GM23338 (cell line): ENCODE measurements at regions not wholly inside any gene's neighbourhood (a gene's known extent, or its start where the extent isn't known, plus 50 kb on each side); places are given as distances from the start of the nearest gene placed in this dataset.

ENCODE experiments used
- ATAC-seq: fragments of 200-7000 bp; cut with Tn5 transposase; 3 replicates; pipeline ENCODE4 v1.9.1; 2020
- DNase-seq: peaks from one replicate; pipeline ENCODE4 v3.0.0-alpha.2; 2015; ENCODE audit warnings: low spot score
- H2AFZ ChIP-seq: fragments of 200-600 bp; sonication (generic); 2 replicates; pipeline ENCODE4 v1.8.0; 2016; ENCODE audit warnings: antibody characterized with exemption, mild to moderate bottlenecking, moderate library complexity
- H3F3A ChIP-seq: fragments of 200-600 bp; sonication (generic); replicated peaks from 2 replicates; pipeline ENCODE4 v1.8.0; 2017; ENCODE audit warnings: antibody characterized with exemption, mixed run types, low read depth
- H3K27ac ChIP-seq: fragments of 200-600 bp; sonication (generic); 2 replicates; pipeline ENCODE4 v1.6.1; 2016; ENCODE audit warnings: low read depth
- H3K27me3 ChIP-seq: fragments of 200-600 bp; sonication (generic); 2 replicates; pipeline ENCODE4 v1.8.0; 2016; ENCODE audit warnings: mild to moderate bottlenecking, mixed run types, moderate library complexity; ENCODE audit not compliant: insufficient read depth
- H3K36me3 ChIP-seq: fragments of 200-600 bp; sonication (generic); 2 replicates; pipeline ENCODE4 v1.8.0; 2016; ENCODE audit warnings: mild to moderate bottlenecking; ENCODE audit not compliant: insufficient read depth
- H3K4me1 ChIP-seq: fragments of 200-600 bp; sonication (generic); 2 replicates; pipeline ENCODE4 v1.8.0; 2016; ENCODE audit warnings: mild to moderate bottlenecking, moderate library complexity; ENCODE audit not compliant: insufficient read depth
- H3K4me2 ChIP-seq: fragments of 200-600 bp; sonication (generic); 2 replicates; pipeline ENCODE4 v1.7.1; 2017; ENCODE audit warnings: mixed run types
- H3K4me3 ChIP-seq: fragments of 200-600 bp; sonication (generic); 2 replicates; pipeline ENCODE4 v1.6.1; 2016; ENCODE audit warnings: mixed run types
- H3K79me2 ChIP-seq: fragments of 200-600 bp; sonication (generic); replicated peaks from 2 replicates; pipeline ENCODE4 v1.8.0; 2017; ENCODE audit warnings: mild to moderate bottlenecking; ENCODE audit not compliant: insufficient read depth
- H3K9me2 ChIP-seq: fragments of 200-600 bp; sonication (generic); 2 replicates; pipeline ENCODE4 v1.8.0; 2017; ENCODE audit not compliant: insufficient read depth
- H4K20me1 ChIP-seq: fragments of 200-600 bp; sonication (generic); replicated peaks from 2 replicates; pipeline ENCODE4 v1.8.0; 2017; ENCODE audit warnings: mild to moderate bottlenecking; ENCODE audit not compliant: insufficient read depth
- H3K27ac Mint-ChIP-seq: 2 replicates; pipeline ENCODE4 v1.8.0; 2020; ENCODE audit warnings: inconsistent platforms, mild to moderate bottlenecking, moderate library complexity, mixed read lengths
- H3K27me3 Mint-ChIP-seq: 3 replicates; pipeline ENCODE4 v1.8.0; 2022; ENCODE audit warnings: low read depth, mild to moderate bottlenecking, moderate library complexity, mixed read lengths, inconsistent platforms; ENCODE audit not compliant: insufficient read depth, poor library complexity
- H3K36me3 Mint-ChIP-seq: 3 replicates; pipeline ENCODE4 v1.8.0; 2021; ENCODE audit warnings: low read depth, mild to moderate bottlenecking, inconsistent platforms, moderate library complexity, mixed read lengths
- H3K4me1 Mint-ChIP-seq: 3 replicates; pipeline ENCODE4 v1.8.0; 2020; ENCODE audit warnings: mild to moderate bottlenecking, inconsistent platforms, mixed read lengths
- H3K4me3 Mint-ChIP-seq: 3 replicates; pipeline ENCODE4 v1.8.0; 2021; ENCODE audit warnings: moderate library complexity, mild to moderate bottlenecking, inconsistent platforms, mixed read lengths
- H3K9me3 Mint-ChIP-seq: 3 replicates; pipeline ENCODE4 v1.8.0; 2020; ENCODE audit warnings: moderate library complexity, mild to moderate bottlenecking, inconsistent platforms, mixed read lengths
- ETS1 ChIP-seq: IDR thresholded peaks from 2 replicates; pipeline ENCODE4 v1.6.1; 2016; ENCODE audit warnings: antibody characterized with exemption
- EZH2 ChIP-seq: fragments of 200-600 bp; sonication (generic); IDR thresholded peaks from one replicate; pipeline ENCODE4 v1.8.0; 2017; ENCODE audit warnings: antibody characterized with exemption, mild to moderate bottlenecking, low read depth; ENCODE audit not compliant: unreplicated experiment
- EZH2phosphoT487 ChIP-seq: fragments of 200-600 bp; sonication (generic); IDR thresholded peaks from one replicate; pipeline ENCODE4 v1.8.1; 2018; ENCODE audit warnings: antibody characterized with exemption; ENCODE audit not compliant: unreplicated experiment
- JUNB ChIP-seq: IDR thresholded peaks from one replicate; pipeline ENCODE4 v1.6.1; 2016; ENCODE audit warnings: antibody characterized with exemption; ENCODE audit not compliant: unreplicated experiment
- STAT1 ChIP-seq: IDR thresholded peaks from one replicate; pipeline ENCODE4 v1.6.1; 2016; ENCODE audit warnings: antibody characterized with exemption; ENCODE audit not compliant: unreplicated experiment
- ZNF462 ChIP-seq: fragments of 250-450 bp; sonication (Bioruptor Pico); IDR thresholded peaks from 2 replicates; pipeline ENCODE4 v1.5.0; 2020; ENCODE audit warnings: mild to moderate bottlenecking, moderate library complexity

GRCh38 chrX:39195156-39195555, 393.9 kb downstream of the MID1IP1 start:
- no peaks in the 10 kb centered on the region for H3K9me3 Mint-ChIP-seq
- peaks cover 23% of the 10 kb centered on the region for H3K4me1 Mint-ChIP-seq
- peak; percentile 14 for DNase-seq
- Histone ChIP-seq H3K79me2 (no peaks in the 10 kb centered on the region), H3K4me3 (peak overlapping the region; percentile 32; the same call in 1 of the 2 replicates), H3F3A (no peaks in the 10 kb centered on the region), H3K9me2 (no peaks in the 10 kb centered on the region), H3K4me2 (peak overlapping the region; percentile 51), H3K27ac (no peak overlapping the region), H4K20me1 (no peaks in the 10 kb centered on the region), H3K4me1 (peaks cover 12% of the 10 kb centered on the region; the same call in 1 of the 2 replicates), H3K27me3 (no peaks in the 10 kb centered on the region), H2AFZ (no peak overlapping the region), H3K36me3 (no peaks in the 10 kb centered on the region)
- no peaks in the 10 kb centered on the region for H3K36me3 Mint-ChIP-seq
- peak; percentile 49; the same call in 2 of the 3 replicates for ATAC-seq
- TF ChIP-seq ZNF462 (CRISPR knock-in tag), result no peak
- no peak for TF ChIP-seq STAT1
- TF ChIP-seq JUNB, result no peak
- no peak for TF ChIP-seq ETS1
- TF ChIP-seq EZH2phosphoT487, result no peak
- TF ChIP-seq EZH2, result no peak
- H3K4me3 Mint-ChIP-seq, result peak overlapping the region; percentile 38; the same call in 1 of the 3 replicates
- H3K27ac Mint-ChIP-seq, result no peak overlapping the region; the same call in 1 of the 2 replicates
- H3K27me3 Mint-ChIP-seq, result peaks cover 1% of the 10 kb centered on the region
